Non-pigmented ciliary epithelial cell (primary cell): ENCODE measurements at regions not wholly inside any gene's neighbourhood (a gene's known extent, or its start where the extent isn't known, plus 50 kb on each side); places are given as distances from the start of the nearest gene placed in this dataset.

Experiments used
- DNase-seq: peaks from one replicate; pipeline ENCODE4 v3.0.0-alpha.2; 2010; ENCODE audit warnings: low read depth

GRCh38 chr16:65545413-65545956 lies 423.6 kb upstream of the CDH11 start:
- no peak for DNase-seq

GRCh38 chr16:65543781-65544740 lies 422.2 kb upstream of the CDH11 start:
- DNase-seq, result no peak

GRCh38 chr16:65541646-65542045 lies 419.8 kb upstream of the CDH11 start:
- no peak for DNase-seq

GRCh38 chr16:65540901-65541300 lies 419.0 kb upstream of the CDH11 start:
- no peak for DNase-seq

- no peak for DNase-seq
Measured at GRCh38 chr16:65538976-65539375, 417.1 kb upstream of the CDH11 start.

- DNase-seq, result no peak
Measured at GRCh38 chr16:65537336-65537735, 415.5 kb upstream of the CDH11 start.

- DNase-seq, result no peak
Measured at GRCh38 chr16:65534121-65534528, 412.3 kb upstream of the CDH11 start.

GRCh38 chr16:65532846-65533245 lies 411.0 kb upstream of the CDH11 start:
- DNase-seq, result no peak

GRCh38 chr16:65532258-65532657 lies 410.4 kb upstream of the CDH11 start:
- no peak for DNase-seq

GRCh38 chr16:65531475-65531874 lies 409.6 kb upstream of the CDH11 start:
- no peak for DNase-seq

- no peak for DNase-seq
Measured at GRCh38 chr16:65525707-65526106, 403.8 kb upstream of the CDH11 start.

- DNase-seq, result peak; percentile 96
Measured at GRCh38 chr16:65524997-65525396, 403.1 kb upstream of the CDH11 start.

- DNase-seq, result no peak
Measured at GRCh38 chr16:65524231-65524630, 402.4 kb upstream of the CDH11 start.

GRCh38 chr16:65523283-65523944 lies 401.6 kb upstream of the CDH11 start:
- DNase-seq, result no peak

GRCh38 chr16:65522412-65522811 lies 400.5 kb upstream of the CDH11 start:
- no peak for DNase-seq

GRCh38 chr16:65521633-65522328 lies 399.9 kb upstream of the CDH11 start:
- DNase-seq, result no peak

GRCh38 chr16:65519402-65519801 lies 397.5 kb upstream of the CDH11 start:
- DNase-seq, result no peak

- no peak for DNase-seq
Measured at GRCh38 chr16:65515193-65515592, 393.3 kb upstream of the CDH11 start.

- peak; percentile 72 for DNase-seq
Measured at GRCh38 chr16:65510850-65511249, 389.0 kb upstream of the CDH11 start.

- DNase-seq, result no peak
Measured at GRCh38 chr16:65510241-65510640, 388.4 kb upstream of the CDH11 start.

- no peak for DNase-seq
Measured at GRCh38 chr16:65509172-65509571, 387.3 kb upstream of the CDH11 start.

GRCh38 chr16:65500919-65501318 lies 379.1 kb upstream of the CDH11 start:
- DNase-seq, result no peak
